ENCODE measurements at regions not wholly inside any gene's neighbourhood (a gene's known extent, or its start where the extent isn't known, plus 50 kb on each side); places are given as distances from the start of the nearest gene placed in this dataset.

DNA sequence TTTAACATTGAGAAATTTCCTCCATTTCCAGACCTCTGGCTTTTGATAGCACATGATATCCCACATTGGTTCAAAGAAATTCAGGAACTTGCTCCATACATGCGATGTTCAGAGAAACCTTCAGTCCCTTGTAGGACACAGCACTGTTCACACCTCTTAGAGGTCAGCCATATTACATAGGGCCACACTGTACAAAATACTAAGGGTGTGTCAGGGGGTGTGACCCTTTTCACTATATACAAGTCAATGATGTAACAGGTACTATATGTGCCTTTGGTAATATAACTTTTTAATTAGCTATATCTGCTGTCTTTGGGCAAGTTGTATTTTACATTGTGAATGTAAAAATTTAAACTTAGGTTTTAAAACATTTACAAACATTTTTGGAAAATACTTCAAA lies 505.5 kb downstream of the ENC1 start:
- TF ChIP-seq POLR2A (IDR thresholded peaks at IDR 0.05): no peak
- TF ChIP-seq, protein P1, sequence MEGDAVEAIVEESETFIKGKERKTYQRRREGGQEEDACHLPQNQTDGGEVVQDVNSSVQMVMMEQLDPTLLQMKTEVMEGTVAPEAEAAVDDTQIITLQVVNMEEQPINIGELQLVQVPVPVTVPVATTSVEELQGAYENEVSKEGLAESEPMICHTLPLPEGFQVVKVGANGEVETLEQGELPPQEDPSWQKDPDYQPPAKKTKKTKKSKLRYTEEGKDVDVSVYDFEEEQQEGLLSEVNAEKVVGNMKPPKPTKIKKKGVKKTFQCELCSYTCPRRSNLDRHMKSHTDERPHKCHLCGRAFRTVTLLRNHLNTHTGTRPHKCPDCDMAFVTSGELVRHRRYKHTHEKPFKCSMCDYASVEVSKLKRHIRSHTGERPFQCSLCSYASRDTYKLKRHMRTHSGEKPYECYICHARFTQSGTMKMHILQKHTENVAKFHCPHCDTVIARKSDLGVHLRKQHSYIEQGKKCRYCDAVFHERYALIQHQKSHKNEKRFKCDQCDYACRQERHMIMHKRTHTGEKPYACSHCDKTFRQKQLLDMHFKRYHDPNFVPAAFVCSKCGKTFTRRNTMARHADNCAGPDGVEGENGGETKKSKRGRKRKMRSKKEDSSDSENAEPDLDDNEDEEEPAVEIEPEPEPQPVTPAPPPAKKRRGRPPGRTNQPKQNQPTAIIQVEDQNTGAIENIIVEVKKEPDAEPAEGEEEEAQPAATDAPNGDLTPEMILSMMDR (IDR thresholded peaks at IDR 0.05): no peak
- H3K36me3 ChIP-seq: no peaks in the 10 kb centered on the region
- H3K9me3 ChIP-seq: no peaks in the 10 kb centered on the region
- intact Hi-C loops (cut with DNase I; ENCODE audit: low total_unique reads): no loop called here
- H3K27ac ChIP-seq: no peak overlapping the region
- DNase-seq: no peak
- no peaks in the 10 kb centered on the region for H3K4me1 ChIP-seq
- no peak overlapping the region for H3K4me3 ChIP-seq
- H3K27me3 ChIP-seq: no peaks in the 10 kb centered on the region

DNA sequence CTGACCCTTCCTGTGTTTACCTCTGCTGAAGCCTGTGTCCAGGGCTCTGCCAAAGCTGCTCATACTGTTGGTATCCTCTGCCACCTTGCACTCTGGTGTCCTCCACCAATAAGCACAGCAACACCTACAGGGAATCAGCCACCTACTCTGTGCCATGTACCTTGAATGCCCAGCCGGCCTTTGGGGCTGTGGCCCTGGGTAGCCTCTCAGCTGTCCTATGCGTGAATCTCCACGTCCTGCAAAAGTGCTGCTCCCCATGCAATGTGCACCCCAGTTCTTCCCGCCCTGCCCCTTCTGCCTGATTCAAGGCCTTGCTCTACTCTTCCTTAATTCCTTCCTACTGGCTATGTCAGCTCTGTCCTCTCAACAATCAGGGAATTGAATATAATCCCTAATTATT lies 506.5 kb downstream of the ARHGEF28 start:
- H3K27ac ChIP-seq: no peak overlapping the region
- no peaks in the 10 kb centered on the region for H3K4me1 ChIP-seq
- no peaks in the 10 kb centered on the region for H3K27me3 ChIP-seq
- intact Hi-C loops (cut with DNase I; ENCODE audit: low total_unique reads): no loop called here
- TF ChIP-seq, protein P1 (IDR thresholded peaks at IDR 0.05): no peak
- no peak for TF ChIP-seq POLR2A (IDR thresholded peaks at IDR 0.05)
- no peaks in the 10 kb centered on the region for H3K9me3 ChIP-seq
- no peaks in the 10 kb centered on the region for H3K36me3 ChIP-seq
- H3K4me3 ChIP-seq: no peak overlapping the region
- DNase-seq: no peak

DNA sequence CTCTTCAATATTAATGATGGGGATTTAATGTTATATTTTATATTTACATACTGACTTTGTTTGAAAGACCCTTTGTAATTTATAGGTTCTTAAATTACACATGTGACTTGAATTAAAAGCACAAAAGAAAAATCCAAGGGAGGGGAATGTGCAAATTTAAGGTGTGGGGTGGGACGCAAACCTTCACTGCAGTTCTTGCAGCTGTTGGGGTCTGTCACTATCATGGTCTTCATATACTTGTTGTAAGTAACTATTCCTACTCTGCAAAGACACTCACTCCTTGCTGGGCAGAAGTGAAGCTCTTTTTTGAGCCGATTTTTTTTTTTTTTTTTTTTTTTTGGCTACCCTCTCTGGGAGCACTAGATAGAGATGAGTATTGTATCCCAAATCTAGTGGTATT lies 505.3 kb downstream of the ARHGEF28 start:
- Histone ChIP-seq H3K4me1 (no peaks in the 10 kb centered on the region), H3K4me3 (no peak overlapping the region), H3K36me3 (no peaks in the 10 kb centered on the region), H3K9me3 (no peaks in the 10 kb centered on the region), H3K27ac (no peak overlapping the region), H3K27me3 (no peaks in the 10 kb centered on the region)
- TF ChIP-seq, protein P1 (IDR thresholded peaks at IDR 0.05): no peak
- TF ChIP-seq POLR2A (IDR thresholded peaks at IDR 0.05): no peak
- no peak for DNase-seq
- intact Hi-C loops (cut with DNase I; ENCODE audit: low total_unique reads): no loop called here

DNA sequence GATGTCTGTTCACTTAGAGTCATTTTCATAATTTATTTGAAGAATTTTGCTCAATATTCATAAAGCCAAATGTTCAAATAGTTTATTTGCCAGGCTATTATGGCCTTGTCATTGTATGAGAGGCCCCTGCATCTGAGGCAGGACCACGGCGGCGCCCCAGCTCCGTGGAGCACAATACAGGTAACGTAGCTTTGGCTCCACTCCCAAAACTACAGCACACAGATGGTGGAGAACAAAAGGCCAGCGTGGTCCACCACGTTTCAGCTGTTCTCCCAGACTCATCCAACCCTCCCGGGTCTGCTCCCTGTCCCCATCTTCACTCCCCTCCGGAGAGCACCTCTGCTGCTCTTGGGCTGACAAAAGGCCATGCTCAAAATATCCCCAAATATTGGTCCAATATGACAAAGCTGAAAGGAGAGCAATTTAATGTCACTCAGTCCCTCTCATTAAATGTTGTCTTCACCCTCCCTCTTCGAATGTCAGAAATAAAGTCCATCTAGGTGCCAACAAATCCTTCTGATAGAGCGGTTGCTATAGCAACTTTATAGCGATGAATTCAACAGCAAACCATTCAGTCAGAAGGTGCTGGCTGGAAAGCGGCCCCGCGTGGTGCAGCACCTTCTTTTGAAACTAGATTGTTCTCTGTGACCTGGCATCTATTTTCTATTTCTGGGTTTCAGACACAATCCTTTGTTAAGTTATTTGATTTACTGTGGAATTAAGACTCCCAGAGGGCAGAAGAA lies 504.3 kb downstream of the ARHGEF28 start:
- no peak for DNase-seq
- Histone ChIP-seq H3K27ac (no peak overlapping the region), H3K27me3 (no peaks in the 10 kb centered on the region), H3K4me1 (no peaks in the 10 kb centered on the region), H3K9me3 (no peaks in the 10 kb centered on the region), H3K36me3 (no peaks in the 10 kb centered on the region), H3K4me3 (no peak overlapping the region)
- no peak for TF ChIP-seq POLR2A (IDR thresholded peaks at IDR 0.05)
- TF ChIP-seq, protein P1 (IDR thresholded peaks at IDR 0.05): no peak
- intact Hi-C loops (cut with DNase I; ENCODE audit: low total_unique reads): no loop called here

DNA sequence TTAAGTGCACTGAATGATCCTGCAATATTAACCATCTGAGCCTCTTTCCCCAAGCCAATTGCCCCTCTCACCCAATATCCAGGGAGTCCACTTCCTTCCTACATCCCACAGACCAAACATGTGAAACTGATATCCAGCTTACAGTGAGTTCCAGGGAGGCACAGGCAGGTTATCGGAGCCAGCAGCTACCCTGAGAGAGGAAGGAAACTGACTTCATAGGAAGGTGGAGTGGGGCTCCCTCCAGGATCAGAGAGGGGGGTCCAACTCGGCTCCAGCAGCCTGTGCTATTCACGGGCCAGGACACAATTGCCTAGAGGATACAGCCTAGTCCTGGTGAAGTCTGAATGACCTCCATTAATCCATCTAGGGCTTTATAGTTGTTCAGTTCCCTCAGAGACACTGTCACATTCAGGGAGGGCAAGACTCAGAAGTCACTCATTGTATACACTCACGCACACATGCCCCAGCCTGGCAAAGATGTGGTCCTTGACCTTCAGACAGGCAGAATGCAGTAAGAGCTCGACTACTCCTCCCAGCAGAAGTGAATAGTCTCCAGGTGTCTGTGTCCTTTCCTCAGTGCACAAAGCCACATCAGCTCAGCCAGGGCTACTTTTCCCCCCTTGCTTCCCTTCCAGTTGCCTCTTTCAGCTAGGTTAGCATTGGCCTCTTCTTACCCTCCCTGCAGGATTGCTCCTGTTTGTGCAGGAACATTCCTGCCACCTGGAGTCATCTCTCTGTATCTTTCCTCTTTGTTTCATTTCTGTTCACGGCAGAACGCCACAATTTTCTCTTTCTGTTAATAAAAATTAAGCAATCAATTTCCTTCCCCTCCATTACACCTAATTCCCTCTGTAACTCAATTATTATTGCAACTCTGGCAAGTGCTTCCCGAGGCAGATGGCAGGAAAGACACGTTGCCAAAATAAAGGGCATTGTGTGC lies 501.7 kb downstream of the ARHGEF28 start:
- DNase-seq: no peak
- H3K4me3 ChIP-seq: no peak overlapping the region
- no peak overlapping the region for H3K27ac ChIP-seq
- no peaks in the 10 kb centered on the region for H3K9me3 ChIP-seq
- TF ChIP-seq POLR2A (IDR thresholded peaks at IDR 0.05): no peak
- TF ChIP-seq, protein P1 (IDR thresholded peaks at IDR 0.05): peak; percentile 6 to 20 (median 10)
- intact Hi-C loops (cut with DNase I; ENCODE audit: low total_unique reads): no loop called here
- no peaks in the 10 kb centered on the region for H3K36me3 ChIP-seq
- H3K4me1 ChIP-seq: no peaks in the 10 kb centered on the region
- H3K27me3 ChIP-seq: no peaks in the 10 kb centered on the region

All from uterus (tissue), 3 donors.